Keratinocyte (primary cell): ENCODE measurements at regions not wholly inside any gene's neighbourhood (a gene's known extent, or its start where the extent isn't known, plus 50 kb on each side); places are given as distances from the start of the nearest gene placed in this dataset.

Experiments used
- DNase-seq: peaks from one replicate; pipeline ENCODE4 v3.0.0-alpha.2; 2011; ENCODE audit warnings: low read depth, missing footprints, low spot score
- FAIRE-seq: peaks from 2 replicates; lab custom pipeline; 2011; peaks lifted over from hg19 to GRCh38; lab: Jason Lieb, UNC
- H2AFZ ChIP-seq: 2 replicates; pipeline ENCODE4 v1.6.0; 2012; ENCODE audit warnings: low read length, control low read depth, inconsistent platforms; ENCODE audit not compliant: control insufficient read depth
- H3K27ac ChIP-seq: 2 replicates; pipeline ENCODE4 v1.5.1; 2011; ENCODE audit warnings: low read length; ENCODE audit not compliant: control insufficient read depth, insufficient read depth
- H3K27me3 ChIP-seq: 3 replicates; pipeline ENCODE4 v1.6.0; 2011; ENCODE audit warnings: low read length; ENCODE audit not compliant: control insufficient read depth, insufficient read depth; ENCODE audit errors: extremely low read depth
- H3K36me3 ChIP-seq, 2 experiments: 2 replicates in 1 of 2; 3 replicates in 1 of 2; pipeline ENCODE4 v1.5.1; 2011; ENCODE audit warnings: low read length in 2 of 2, mild to moderate bottlenecking in 1 of 2; ENCODE audit not compliant: control insufficient read depth in 2 of 2, insufficient read depth in 2 of 2; ENCODE audit errors: extremely low read depth in 1 of 2
- H3K4me1 ChIP-seq: 3 replicates; pipeline ENCODE4 v1.5.1; 2011; ENCODE audit warnings: low read length; ENCODE audit not compliant: control insufficient read depth, insufficient read depth; ENCODE audit errors: extremely low read depth
- H3K4me2 ChIP-seq: 3 replicates; pipeline ENCODE4 v1.6.0; 2011; ENCODE audit warnings: low read depth, low read length; ENCODE audit not compliant: control insufficient read depth, insufficient read depth; ENCODE audit errors: extremely low read depth
- H3K4me3 ChIP-seq, 3 experiments: fragments of 200-600 bp in 1 of 3; sonication (generic) in 1 of 3; 2 replicates in 2 of 3; 3 replicates in 1 of 3; pipeline ENCODE4 v1.5.1; 2011 to 2016; ENCODE audit warnings: low read length in 3 of 3, mild to moderate bottlenecking in 3 of 3, control low read depth in 2 of 3, inconsistent platforms in 1 of 3, low read depth in 1 of 3, mixed read lengths in 1 of 3, mixed run types in 1 of 3, moderate library complexity in 1 of 3; ENCODE audit not compliant: control insufficient read depth in 2 of 3, insufficient read depth in 2 of 3; ENCODE audit errors: extremely low read depth in 1 of 3
- H3K79me2 ChIP-seq: 2 replicates; pipeline ENCODE4 v1.6.0; 2012; ENCODE audit warnings: low read length; ENCODE audit not compliant: control insufficient read depth, insufficient read depth
- H3K9ac ChIP-seq: 3 replicates; pipeline ENCODE4 v1.6.0; 2011; ENCODE audit warnings: low read length; ENCODE audit not compliant: control insufficient read depth, insufficient read depth; ENCODE audit errors: extremely low read depth
- H3K9me1 ChIP-seq: 3 replicates; pipeline ENCODE4 v1.6.0; 2011; ENCODE audit warnings: low read length; ENCODE audit not compliant: control insufficient read depth, insufficient read depth; ENCODE audit errors: extremely low read depth
- H3K9me3 ChIP-seq: 2 replicates; pipeline ENCODE4 v1.5.1; 2012; ENCODE audit warnings: low read depth, low read length; ENCODE audit not compliant: control insufficient read depth
- H4K20me1 ChIP-seq: 3 replicates; pipeline ENCODE4 v1.6.0; 2011; ENCODE audit warnings: low read length; ENCODE audit not compliant: control insufficient read depth, insufficient read depth; ENCODE audit errors: extremely low read depth
- EZH2 ChIP-seq: IDR thresholded peaks from one replicate; pipeline ENCODE4 v1.6.1; 2012; ENCODE audit warnings: inconsistent platforms, mild to moderate bottlenecking, low read length, moderate library complexity
- dilution Hi-C: fragments of 300-500 bp; cut with MboI; formaldehyde crosslinking; loops from one replicate; pipeline ENCODE4 v1.7.0; 2020; ENCODE audit warnings: low sequenced_read_pairs; ENCODE audit not compliant: extremely low pct_ligation_motif_present
- TF ChIP-seq, protein P1 (sequence below), 3 experiments: IDR thresholded peaks in 1 of 3; conservative IDR thresholded peaks in 1 of 3; optimal IDR thresholded peaks in 1 of 3; 2 replicates in 2 of 3; 3 replicates in 1 of 3; pipeline versions ENCODE3 to v1.5.1; 2011; ENCODE audit warnings: low read length in 3 of 3, mild to moderate bottlenecking in 3 of 3, moderate library complexity in 2 of 3, control low read depth in 1 of 3, inconsistent platforms in 1 of 3; ENCODE audit not compliant: insufficient read depth in 2 of 3; ENCODE audit errors: extremely low read depth in 1 of 3

DNA sequence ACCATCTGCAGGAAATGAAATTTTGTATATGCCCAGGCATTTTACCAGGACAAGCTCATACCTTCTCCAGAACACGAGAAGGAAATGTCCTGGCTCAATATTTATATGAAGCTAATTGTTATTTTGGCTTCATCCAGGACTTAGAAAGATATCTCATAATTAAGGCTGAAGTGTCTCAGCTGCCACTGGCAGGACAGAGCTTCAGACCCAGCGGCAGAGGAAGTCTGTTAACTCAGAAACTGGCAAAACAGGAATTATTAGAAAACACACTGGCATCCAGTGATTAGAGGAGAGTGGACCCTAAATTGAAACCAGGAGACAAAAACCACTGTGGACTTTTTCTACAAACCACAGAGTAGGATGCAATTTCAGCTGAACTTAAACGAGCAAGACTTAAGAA, 329.7 kb downstream of the CYRIA start:
- Histone ChIP-seq H3K4me3 (no peak overlapping the region), H3K79me2 (no peaks in the 10 kb centered on the region), H3K27me3 (no peaks in the 10 kb centered on the region), H4K20me1 (no peaks in the 10 kb centered on the region), H2AFZ (no peak overlapping the region), H3K36me3 (no peaks in the 10 kb centered on the region), H3K4me2 (no peak overlapping the region), H3K27ac (no peak overlapping the region), H3K9me1 (no peaks in the 10 kb centered on the region), H3K4me1 (no peaks in the 10 kb centered on the region), H3K9ac (no peak overlapping the region), H3K9me3 (peaks cover 3% of the 10 kb centered on the region)
- no peak for DNase-seq
- FAIRE-seq, result no peak
- TF ChIP-seq, protein P1, sequence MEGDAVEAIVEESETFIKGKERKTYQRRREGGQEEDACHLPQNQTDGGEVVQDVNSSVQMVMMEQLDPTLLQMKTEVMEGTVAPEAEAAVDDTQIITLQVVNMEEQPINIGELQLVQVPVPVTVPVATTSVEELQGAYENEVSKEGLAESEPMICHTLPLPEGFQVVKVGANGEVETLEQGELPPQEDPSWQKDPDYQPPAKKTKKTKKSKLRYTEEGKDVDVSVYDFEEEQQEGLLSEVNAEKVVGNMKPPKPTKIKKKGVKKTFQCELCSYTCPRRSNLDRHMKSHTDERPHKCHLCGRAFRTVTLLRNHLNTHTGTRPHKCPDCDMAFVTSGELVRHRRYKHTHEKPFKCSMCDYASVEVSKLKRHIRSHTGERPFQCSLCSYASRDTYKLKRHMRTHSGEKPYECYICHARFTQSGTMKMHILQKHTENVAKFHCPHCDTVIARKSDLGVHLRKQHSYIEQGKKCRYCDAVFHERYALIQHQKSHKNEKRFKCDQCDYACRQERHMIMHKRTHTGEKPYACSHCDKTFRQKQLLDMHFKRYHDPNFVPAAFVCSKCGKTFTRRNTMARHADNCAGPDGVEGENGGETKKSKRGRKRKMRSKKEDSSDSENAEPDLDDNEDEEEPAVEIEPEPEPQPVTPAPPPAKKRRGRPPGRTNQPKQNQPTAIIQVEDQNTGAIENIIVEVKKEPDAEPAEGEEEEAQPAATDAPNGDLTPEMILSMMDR (optimal IDR thresholded peaks at IDR 0.05 in 1 of 3, IDR thresholded peaks at IDR 0.05 in 1 of 3, conservative IDR thresholded peaks at IDR 0.05 in 1 of 3; ENCODE audit: extremely low read depth in 1 of 3, insufficient read depth in 2 of 3, low read length in 3 of 3), result no peak
- no peak for TF ChIP-seq EZH2
- dilution Hi-C loops, result no loop called here

DNA sequence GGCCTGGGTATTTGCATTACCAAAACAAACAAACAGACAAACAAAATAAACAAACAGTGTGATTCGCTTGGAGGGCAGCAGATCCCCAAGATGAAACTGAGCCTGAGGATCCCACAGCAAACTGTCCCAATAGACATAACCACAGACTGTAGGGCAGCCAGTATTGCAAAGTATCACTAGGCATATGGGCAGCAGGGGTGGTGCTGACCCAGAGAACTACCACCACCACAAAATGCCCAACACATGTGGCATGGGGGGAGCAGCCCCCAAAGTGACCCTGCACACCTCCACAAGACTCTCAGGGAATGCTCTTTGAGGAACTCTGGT, 330.1 kb downstream of the CYRIA start:
- H3K27me3 ChIP-seq, result no peaks in the 10 kb centered on the region
- no peaks in the 10 kb centered on the region for H3K79me2 ChIP-seq
- H3K27ac ChIP-seq, result no peak overlapping the region
- no peak for DNase-seq
- no peak for FAIRE-seq
- H3K36me3 ChIP-seq, result no peaks in the 10 kb centered on the region
- H3K9ac ChIP-seq, result no peak overlapping the region
- H3K4me2 ChIP-seq, result no peak overlapping the region
- H2AFZ ChIP-seq, result no peak overlapping the region
- TF ChIP-seq EZH2, result no peak
- TF ChIP-seq, protein P1 (optimal IDR thresholded peaks at IDR 0.05 in 1 of 3, IDR thresholded peaks at IDR 0.05 in 1 of 3, conservative IDR thresholded peaks at IDR 0.05 in 1 of 3; ENCODE audit: extremely low read depth in 1 of 3, insufficient read depth in 2 of 3, low read length in 3 of 3), result no peak
- no peak overlapping the region for H3K4me3 ChIP-seq
- H3K4me1 ChIP-seq, result no peaks in the 10 kb centered on the region
- dilution Hi-C loops, result no loop called here
- H4K20me1 ChIP-seq, result no peaks in the 10 kb centered on the region
- peaks cover 3% of the 10 kb centered on the region for H3K9me3 ChIP-seq
- H3K9me1 ChIP-seq, result no peaks in the 10 kb centered on the region
